HG02938 (cell line): ENCODE measurements at regions not wholly inside any gene's neighbourhood (a gene's known extent, or its start where the extent isn't known, plus 50 kb on each side); places are given as distances from the start of the nearest gene placed in this dataset.

ENCODE experiments used
- ATAC-seq: cut with Tn5 transposase; IDR thresholded peaks from one replicate; pipeline ENCODE4 v1.9.1; 2021; ENCODE audit warnings: mild to moderate bottlenecking, moderate library complexity; ENCODE audit not compliant: unreplicated experiment

GRCh38 chr9:16092142-16093091 is 539.6 kb downstream of the CCDC171 start:
- no peak for ATAC-seq

DNA sequence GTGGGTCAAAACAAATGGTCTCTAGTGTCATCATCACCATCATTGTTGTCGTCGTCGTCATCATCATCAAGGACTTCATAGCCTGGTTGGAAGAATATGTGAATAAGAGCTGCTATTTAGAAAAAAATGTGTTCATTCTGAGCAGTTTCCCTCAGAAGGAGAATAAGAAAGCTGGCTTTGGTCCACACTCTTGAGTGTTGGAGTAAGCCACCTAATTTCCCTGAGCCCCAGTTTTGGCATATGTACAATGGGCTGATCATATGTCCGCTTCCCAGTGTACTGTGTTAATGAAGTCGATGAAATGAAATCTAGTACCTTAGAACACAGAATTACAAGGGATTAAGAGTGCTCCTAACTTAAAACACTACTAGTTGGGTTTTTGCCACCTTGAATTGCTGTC is 545.5 kb downstream of the CCDC171 start:
- ATAC-seq: no peak

DNA sequence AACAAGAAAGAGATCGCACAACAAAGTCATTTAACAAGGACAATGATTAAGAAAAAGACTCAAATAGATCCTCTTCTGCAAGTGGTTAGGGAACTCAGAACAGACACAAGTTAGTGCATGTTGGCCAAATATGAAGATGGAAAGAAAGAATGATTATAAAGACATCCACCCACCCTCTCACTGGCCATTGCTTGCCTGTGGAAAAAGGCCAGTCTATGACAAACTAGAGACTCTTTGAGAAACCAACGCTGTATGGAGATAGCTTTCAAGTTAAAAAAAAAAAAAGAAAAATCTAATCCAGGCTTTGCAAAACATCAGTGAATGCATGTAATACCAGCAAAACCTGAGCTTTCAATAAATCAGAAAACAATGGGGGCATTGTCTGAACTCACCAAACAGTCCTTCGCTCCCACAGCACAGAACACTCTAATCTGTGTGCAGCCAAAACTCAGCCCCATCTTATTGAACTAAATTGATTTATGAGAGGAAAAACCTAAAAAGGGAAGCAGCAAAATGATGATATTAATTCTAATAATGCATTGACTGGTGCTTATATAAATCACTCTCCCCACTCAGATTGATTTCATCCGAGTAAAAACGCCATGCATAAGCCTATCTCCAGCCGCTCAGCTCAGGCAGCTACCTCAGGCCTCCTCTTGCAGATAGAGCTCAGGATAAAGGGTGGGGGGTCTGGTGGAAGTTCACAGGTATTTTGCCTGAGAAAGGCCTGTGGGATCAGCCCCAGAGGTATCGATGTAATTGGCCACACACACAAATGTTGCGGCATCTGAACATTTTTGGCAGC is 547.1 kb downstream of the CCDC171 start:
- ATAC-seq: no peak

DNA sequence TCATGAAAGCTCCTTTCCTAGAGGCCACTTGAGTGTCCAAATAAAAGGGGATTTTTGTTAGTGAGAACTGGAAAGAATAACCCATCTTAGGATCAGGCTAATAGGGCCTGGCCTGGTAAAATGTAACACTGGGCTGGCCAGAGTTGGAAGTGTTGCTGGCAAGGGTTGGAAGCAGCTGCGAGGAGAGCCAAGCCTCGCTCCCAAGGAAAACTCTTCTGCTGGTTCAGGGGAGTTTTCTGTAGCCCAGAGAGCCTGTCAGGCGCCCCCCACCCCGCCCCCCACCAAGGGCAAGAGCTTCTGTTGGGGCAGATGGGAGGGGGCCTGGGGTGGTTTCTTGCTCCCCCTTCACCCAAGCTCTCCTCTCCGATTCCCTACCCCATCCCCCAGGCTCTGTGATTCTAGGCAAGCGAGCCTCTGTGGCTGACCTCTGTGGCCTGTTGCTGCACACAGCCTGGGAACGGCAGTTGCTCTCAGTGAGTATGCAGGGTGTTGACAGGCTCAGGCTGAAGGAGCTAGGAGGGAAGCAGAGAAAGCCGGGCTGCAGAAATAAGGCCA is 547.8 kb downstream of the CCDC171 start:
- no peak for ATAC-seq

GRCh38 chr9:16102154-16102553 is 549.3 kb downstream of the CCDC171 start:
- ATAC-seq: no peak

DNA sequence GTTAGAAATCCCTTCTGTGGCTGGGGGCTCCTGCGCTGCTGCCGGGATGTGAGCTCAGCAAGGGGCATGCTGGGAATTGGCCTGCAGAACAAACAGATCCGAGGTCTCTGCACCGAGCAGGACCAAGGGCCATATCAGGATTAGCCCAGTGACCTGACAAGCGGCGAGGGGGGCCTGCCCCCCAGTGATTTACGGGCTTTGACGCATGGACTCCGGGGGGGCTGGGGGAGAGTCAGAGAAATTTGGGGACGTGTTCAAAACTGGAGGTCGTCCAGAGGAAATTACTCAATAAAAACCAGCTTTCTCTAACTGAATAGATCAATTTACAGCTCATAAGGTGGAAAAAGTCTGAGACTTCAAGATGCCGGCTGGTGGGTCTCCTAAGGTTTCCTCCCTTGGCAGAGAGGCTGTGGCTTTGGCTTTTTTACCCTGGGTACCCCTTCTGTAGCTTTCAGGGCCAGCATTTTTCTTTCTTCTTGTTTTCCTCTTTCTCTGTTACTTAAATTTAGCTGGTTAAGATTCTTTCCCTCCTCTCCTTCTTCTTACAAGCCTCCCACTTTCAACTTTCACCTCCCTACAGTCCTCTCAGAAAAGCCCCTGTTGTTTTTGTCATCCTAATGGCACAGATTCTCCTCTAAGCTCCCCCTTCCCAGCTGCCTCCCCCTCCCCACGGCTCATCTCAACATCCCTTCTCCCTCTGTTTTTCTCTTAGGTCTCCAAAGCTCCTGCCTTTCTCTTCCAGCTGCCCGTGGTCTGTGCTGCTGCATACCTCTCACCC is 551.0 kb downstream of the CCDC171 start:
- ATAC-seq: no peak

GRCh38 chr9:16105168-16106020 is 552.6 kb downstream of the CCDC171 start:
- no peak for ATAC-seq

DNA sequence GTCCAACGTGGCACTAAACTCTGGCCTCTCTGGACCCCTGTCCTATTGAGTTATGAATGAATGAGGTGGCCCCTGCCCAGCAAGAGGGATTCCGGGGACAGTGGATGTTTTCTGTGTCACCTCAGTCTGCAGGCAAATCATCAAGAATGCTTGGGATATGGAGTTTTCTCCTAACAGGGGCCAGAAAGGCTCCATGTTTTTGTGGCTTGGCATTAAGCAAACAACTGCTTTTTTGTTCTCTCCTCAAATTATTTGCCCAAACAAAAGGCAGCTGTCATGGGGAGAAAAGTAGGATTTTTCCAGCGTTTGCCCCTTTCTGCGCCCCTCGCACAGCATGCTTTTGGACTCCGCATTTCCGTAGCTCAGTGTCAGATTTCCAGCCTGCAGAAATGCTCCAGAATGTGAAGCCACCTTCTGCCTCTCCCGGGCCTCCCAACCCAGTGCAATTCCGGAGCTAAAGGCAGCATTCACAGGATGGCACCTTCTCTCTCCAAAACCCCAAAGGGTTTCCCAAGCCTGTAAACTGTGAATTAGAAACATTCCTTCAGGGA is 553.3 kb downstream of the CCDC171 start:
- ATAC-seq: no peak

- no peak for ATAC-seq
Observed at GRCh38 chr9:16112116-16112515, 559.3 kb downstream of the CCDC171 start.

DNA sequence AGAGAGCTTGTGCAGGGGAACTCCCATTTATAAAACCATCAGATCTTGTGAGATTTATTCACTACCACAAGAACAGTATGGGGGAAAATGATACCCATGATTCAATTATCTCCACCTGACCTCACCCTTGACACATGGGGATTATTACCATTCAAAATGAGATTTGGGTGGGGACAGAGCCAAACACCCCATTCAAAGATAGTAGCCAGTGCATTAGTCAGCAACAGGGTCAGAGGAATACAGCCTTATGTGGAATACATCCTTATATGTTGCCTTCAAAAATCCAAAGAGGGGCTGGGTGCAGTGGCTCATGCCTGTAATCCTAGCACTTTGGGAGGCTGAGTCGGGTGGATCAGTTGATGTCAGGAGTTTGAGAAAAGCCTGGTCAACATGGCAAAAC is 563.2 kb downstream of the CCDC171 start:
- no peak for ATAC-seq

- no peak for ATAC-seq
Observed at GRCh38 chr9:16118043-16118442, 565.2 kb downstream of the CCDC171 start.

- ATAC-seq: no peak
Observed at GRCh38 chr9:16119261-16120230, 566.7 kb downstream of the CCDC171 start.

GRCh38 chr9:16120231-16120641 is 567.4 kb downstream of the CCDC171 start:
- no peak for ATAC-seq

- ATAC-seq: no peak
Observed at GRCh38 chr9:16120727-16121126, 567.9 kb downstream of the CCDC171 start.

- ATAC-seq: no peak
Observed at GRCh38 chr9:16121168-16121567, 568.3 kb downstream of the CCDC171 start.

- ATAC-seq: no peak
Observed at GRCh38 chr9:16121601-16122286, 568.9 kb downstream of the CCDC171 start.

DNA sequence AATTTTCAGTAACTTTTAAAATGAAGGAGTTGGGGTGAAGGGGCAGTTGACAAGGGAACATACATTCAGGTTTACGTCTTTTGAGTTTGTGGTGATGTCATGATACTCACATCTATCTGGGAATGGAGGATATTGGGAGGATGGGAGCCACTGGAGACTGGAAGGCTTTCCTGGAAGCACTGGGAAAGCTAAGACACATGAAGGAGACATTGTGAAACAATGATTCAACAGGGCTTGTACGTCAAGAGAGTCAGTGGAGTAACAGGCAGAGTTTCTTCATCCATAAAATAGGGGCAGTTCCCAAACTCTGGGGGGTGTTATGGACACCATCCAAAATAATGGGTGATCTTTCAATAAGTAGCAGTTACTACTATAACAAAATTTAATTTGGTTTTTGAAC is 572.8 kb downstream of the CCDC171 start:
- ATAC-seq: no peak

DNA sequence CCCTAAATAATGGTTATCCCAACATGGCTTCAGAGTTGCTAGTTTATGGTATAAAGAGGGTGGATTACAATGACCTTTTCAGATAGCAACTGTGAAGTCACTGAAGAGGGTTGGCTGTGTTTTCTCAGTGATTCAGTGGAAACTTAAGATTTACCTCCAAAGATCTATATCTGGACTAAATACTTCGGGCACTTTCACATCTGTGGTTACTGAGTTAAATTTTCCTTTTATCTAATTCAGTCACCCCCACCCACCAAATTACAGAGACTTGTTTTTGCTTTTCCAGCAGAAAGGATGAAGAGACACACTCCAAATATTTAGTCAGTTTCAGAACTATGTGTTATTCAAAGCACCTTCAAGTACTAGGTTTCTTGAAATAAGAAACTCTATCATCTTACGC is 573.2 kb downstream of the CCDC171 start:
- ATAC-seq: no peak
